ENCODE measurements at regions not wholly inside any gene's neighbourhood (a gene's known extent, or its start where the extent isn't known, plus 50 kb on each side); places are given as distances from the start of the nearest gene placed in this dataset.
"Not testable (repeated sequence)": the region's sequence is repeated elsewhere in the genome, so short reads cannot be mapped to it uniquely, and the experiment has no call there.

- DNase-seq, result no peak
Observed at GRCh38 chr1:3992746-3993145, 92.7 kb upstream of the C1orf174 start.

DNA sequence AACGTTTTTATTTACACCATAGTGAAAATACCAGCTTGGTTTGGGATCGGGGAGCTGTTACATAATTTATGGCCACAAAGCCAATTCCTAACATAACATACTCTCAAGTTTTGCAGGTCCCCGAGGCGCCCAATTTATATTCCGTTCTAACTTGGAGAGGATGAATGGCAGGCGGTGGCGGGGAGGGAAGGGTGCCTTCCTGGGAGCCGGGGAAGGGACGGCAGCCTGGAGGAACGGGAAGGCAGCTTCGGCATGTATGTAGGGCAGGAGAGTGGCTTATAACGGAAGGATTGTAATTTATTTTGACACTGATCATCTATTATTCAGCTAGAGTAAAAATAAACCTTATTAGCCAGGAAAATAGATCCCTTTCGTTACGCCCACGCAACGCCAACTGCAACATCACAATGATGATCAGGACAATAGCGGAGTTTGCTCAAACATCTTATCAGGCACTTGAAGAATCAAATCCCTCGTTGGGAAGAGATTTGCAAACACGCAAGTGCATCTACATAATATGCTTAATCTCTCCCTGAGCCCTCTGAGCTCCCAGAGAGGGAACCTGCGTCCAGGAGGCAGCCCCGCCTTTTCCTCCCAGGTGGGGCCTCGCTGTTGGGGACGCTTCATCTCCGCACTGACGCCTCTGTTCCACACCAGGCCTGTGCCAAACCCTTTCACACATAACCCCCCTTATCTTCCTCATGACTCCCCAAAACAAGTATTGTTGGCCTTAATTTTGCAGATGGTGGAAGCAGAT, 93.7 kb upstream of the C1orf174 start:
- peak in 1 of 3 experiments; percentile 20 for DNase-seq

- no peak for DNase-seq
Observed at GRCh38 chr1:3995141-3995780, 95.2 kb upstream of the C1orf174 start.

- DNase-seq, result no peak
Observed at GRCh38 chr1:3996846-3997705, 97.0 kb upstream of the C1orf174 start.

DNA sequence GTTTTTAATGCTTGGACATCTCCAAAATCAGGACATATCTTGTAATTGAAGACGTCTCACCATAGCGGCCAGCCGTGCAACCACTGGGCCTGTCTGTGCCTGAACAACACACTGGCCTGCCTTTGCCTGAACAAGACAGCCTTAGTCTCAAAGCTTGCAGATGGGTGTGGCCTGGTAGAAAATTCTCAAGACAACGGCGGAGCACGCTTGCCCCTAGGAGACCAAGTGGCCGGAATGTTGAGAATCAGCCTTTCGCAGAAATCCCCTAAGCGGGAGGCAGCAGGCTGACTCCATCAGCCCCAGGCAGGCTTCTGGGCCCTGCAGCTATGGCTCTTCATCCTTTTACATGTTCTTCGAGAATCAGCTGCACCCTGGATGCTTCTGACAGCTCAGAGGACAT, 98.0 kb upstream of the C1orf174 start:
- DNase-seq, result no peak

DNA sequence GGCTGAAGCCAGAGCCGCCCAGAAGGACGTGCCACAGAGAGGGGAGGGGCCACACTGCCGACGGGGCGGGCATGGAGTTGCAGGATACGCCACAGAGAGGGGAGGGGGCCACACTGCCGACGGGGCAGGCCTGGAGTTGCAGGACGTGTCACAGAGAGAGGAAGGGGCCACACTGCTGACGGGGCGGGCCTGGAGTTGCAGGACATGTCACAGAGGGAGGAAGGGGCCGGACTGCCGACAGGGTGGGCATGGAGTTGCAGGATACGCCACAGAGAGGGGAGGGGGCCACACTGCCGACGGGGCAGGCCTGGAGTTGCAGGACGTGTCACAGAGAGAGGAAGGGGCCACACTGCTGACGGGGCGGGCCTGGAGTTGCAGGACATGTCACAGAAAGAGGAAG, 99.4 kb upstream of the C1orf174 start:
- DNase-seq, result not testable (repeated sequence)

GRCh38 chr1:3999941-4000735, 100.1 kb upstream of the C1orf174 start:
- no peak for DNase-seq

GRCh38 chr1:4000811-4001251, 100.8 kb upstream of the C1orf174 start:
- no peak for DNase-seq

GRCh38 chr1:4001461-4001860, 101.4 kb upstream of the C1orf174 start:
- DNase-seq, result no peak

DNA sequence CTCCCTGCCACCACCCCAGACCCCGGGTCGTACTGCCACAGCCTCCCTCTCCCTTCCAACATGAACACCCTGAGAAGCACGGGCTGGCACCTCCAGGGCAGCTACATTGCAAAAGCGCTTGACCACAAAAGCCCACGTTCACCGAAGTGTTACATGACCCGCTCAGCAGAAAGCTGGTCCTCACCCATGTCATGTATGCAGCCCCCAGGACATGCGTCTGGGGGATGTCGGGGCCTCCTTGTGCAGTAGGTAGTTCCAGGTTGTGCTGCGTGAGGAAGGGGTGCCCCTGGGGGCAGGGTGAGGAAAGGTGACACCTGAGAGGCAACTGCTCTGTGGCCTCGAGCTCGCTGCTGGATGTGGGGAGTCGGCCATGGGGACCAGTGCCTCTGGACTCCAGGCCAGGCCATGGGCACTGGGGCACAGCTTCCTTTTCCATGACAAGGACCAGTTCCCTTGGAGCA, 102.0 kb upstream of the C1orf174 start:
- no peak for DNase-seq

- DNase-seq, result no peak
Observed at GRCh38 chr1:4002741-4003140, 102.7 kb upstream of the C1orf174 start.

DNA sequence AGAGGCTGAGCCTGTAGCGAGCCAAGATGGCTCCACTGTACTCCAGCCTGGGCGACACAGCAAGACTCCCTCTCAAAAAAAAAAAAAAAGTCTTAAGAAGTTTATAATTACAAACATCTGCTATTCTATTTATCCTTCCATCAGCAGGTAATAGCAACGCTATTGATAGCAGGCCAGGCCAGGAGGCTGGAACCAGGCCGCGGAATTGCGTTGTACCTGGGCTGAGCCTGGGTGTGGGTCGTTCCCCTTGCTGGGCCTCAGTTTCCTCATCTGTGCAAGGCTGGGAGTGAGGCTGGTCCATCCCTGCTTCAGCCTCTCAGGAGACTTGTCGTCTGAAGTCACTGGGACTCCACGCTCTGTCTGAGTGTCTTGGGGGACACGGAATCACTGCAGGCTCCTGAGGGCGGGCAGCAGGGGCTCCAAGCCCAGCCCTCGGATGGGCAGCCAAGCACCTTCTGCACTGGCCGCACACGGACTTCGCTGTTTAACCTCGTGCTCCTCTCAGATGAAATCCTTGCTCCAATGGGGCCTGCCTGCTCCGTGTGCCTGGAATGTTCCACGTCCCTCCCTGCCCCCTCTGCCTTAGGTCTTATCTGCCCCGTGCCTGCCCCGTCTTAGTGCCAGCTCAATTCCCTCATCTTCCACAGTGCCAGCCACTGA, 103.9 kb upstream of the C1orf174 start:
- no peak for DNase-seq

DNA sequence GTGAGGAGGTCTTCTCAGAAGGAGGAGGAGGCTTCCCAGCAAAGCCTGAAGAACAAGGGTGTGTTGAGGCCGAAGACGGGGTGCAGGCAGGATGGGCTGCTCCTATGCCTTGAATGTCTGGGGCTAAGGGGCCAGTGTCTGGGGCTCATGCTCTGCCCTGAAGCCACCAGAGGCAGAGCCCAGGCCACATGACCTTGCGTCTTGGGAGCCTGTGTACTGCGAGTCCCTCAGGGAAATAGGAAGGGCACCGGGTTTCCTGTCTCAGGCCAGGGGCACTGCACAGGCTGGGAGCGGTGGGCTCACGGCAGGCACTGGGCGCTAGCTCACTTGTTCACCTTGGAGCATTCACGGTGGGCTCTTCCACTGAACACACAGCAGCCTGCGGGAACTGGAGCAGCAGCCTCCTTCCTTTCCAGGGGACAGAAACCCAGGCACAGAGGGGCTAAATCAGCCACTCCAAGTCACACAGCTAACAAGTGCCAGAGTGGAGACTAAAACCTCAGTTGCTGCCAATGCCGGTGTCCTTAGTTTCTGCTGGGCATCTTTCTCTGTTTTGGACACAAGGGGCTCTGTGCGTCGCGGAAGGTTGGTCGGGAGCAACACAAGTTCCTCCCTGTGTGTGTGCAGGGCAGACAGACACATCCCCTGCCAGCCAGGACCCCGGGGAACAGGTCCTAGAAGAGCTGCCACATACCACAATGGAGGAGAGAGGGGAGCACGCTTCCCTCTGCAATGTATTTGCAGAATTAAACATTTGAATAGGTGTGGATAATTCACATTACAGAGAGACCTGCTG, 104.8 kb upstream of the C1orf174 start:
- DNase-seq, result no peak

- no peak for DNase-seq
Observed at GRCh38 chr1:4005431-4005830, 105.4 kb upstream of the C1orf174 start.

- DNase-seq, result no peak
Observed at GRCh38 chr1:4006676-4007374, 106.8 kb upstream of the C1orf174 start.

- no peak for DNase-seq
Observed at GRCh38 chr1:4010284-4010683, 110.2 kb upstream of the C1orf174 start.

- DNase-seq, result no peak
Observed at GRCh38 chr1:4010814-4011605, 110.9 kb upstream of the C1orf174 start.

DNA sequence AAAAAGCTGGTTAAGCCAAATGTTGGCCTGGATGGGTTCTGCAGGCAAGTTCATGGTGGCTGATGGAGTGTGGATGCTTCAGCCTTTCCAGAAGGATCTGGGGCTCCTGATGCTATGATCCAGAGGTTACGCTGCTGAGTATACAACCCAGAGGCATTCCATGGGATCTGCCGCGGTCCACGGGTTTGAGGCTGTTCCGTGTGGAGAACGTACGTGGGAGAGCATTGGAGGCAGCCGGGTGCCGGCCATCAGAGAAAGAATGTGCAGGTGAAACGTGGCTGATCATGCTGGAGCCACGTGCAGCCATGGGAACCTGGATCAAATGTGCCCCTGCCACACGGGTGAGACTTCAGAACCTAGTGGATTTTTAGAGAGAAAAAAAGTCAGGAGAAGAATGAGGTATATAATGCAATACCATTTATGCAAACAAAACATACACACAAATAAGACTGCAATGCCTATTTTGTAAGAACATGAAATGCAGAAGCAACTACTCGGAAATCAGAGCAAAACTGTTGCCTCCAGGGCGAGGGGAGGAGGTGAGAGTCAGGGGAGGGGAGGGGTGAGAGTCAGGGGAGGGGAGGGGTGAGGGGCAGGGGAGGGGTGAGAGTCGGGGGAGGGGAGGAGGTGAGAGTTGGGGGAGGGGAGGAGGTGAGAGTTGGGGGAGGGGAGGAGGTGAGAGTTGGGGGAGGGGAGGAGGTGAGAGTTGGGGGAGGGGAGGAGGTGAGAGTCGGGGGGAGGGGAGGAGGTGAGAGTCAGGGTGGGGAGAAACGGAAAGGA, 116.5 kb upstream of the C1orf174 start:
- DNase-seq, result no peak

All from NCI-H1417 (cell line).